HG02885 (cell line): ENCODE measurements at regions not wholly inside any gene's neighbourhood (a gene's known extent, or its start where the extent isn't known, plus 50 kb on each side); places are given as distances from the start of the nearest gene placed in this dataset.

Experiments used
- ATAC-seq: cut with Tn5 transposase; IDR thresholded peaks from one replicate; pipeline ENCODE4 v1.9.1; 2021; ENCODE audit warnings: mild to moderate bottlenecking; ENCODE audit not compliant: unreplicated experiment, poor library complexity

GRCh38 chr16:66290431-66290830, 76.1 kb upstream of the CDH5 start:
- ATAC-seq: no peak

GRCh38 chr16:66289986-66290385, 76.5 kb upstream of the CDH5 start:
- ATAC-seq: no peak

- no peak for ATAC-seq
These were observed 77.3 kb upstream of the CDH5 start for GRCh38 chr16:66289051-66289680.

GRCh38 chr16:66287926-66288325, 78.6 kb upstream of the CDH5 start:
- ATAC-seq: no peak

GRCh38 chr16:66287416-66287815, 79.1 kb upstream of the CDH5 start:
- no peak for ATAC-seq

GRCh38 chr16:66286527-66286926, 80.0 kb upstream of the CDH5 start:
- no peak for ATAC-seq

GRCh38 chr16:66278604-66279262, 87.8 kb upstream of the CDH5 start:
- no peak for ATAC-seq

GRCh38 chr16:66278111-66278531, 88.4 kb upstream of the CDH5 start:
- no peak for ATAC-seq

GRCh38 chr16:66277311-66278070, 89.0 kb upstream of the CDH5 start:
- ATAC-seq: no peak

GRCh38 chr16:66275775-66276428, 90.6 kb upstream of the CDH5 start:
- ATAC-seq: no peak

- ATAC-seq: peak; percentile 60
These were observed 92.0 kb upstream of the CDH5 start for GRCh38 chr16:66274335-66275110.

- ATAC-seq: no peak
These were observed 92.7 kb upstream of the CDH5 start for GRCh38 chr16:66273644-66274334.

GRCh38 chr16:66273053-66273452, 93.4 kb upstream of the CDH5 start:
- no peak for ATAC-seq

GRCh38 chr16:66272461-66272860, 94.0 kb upstream of the CDH5 start:
- no peak for ATAC-seq

GRCh38 chr16:66271074-66272060, 95.1 kb upstream of the CDH5 start:
- ATAC-seq: no peak

- peak; percentile 74 for ATAC-seq
These were observed 96.1 kb upstream of the CDH5 start for GRCh38 chr16:66270333-66270927.

GRCh38 chr16:66269617-66270332, 96.7 kb upstream of the CDH5 start:
- no peak for ATAC-seq
